ENCODE measurements at regions not wholly inside any gene's neighbourhood (a gene's known extent, or its start where the extent isn't known, plus 50 kb on each side); places are given as distances from the start of the nearest gene placed in this dataset.
"Not testable (repeated sequence)": the region's sequence is repeated elsewhere in the genome, so short reads cannot be mapped to it uniquely, and the experiment has no call there.

GRCh38 chr10:71107117-71107516 is 105.3 kb upstream of the UNC5B start:
- H3K36me3 Mint-ChIP-seq, H3K4me1 Mint-ChIP-seq, H3K27ac Mint-ChIP-seq, CTCF ChIA-PET, DNase-seq, H3K9me3 Mint-ChIP-seq, H3K4me3 Mint-ChIP-seq: not testable (repeated sequence)
- peaks cover 15% of the 10 kb centered on the region for H3K27me3 Mint-ChIP-seq

- H3K9me3 Mint-ChIP-seq, CTCF ChIA-PET, H3K4me3 Mint-ChIP-seq, H3K4me1 Mint-ChIP-seq, H3K27ac Mint-ChIP-seq, H3K36me3 Mint-ChIP-seq, DNase-seq: not testable (repeated sequence)
- peaks cover 16% of the 10 kb centered on the region for H3K27me3 Mint-ChIP-seq
Observed at GRCh38 chr10:71108042-71108441, 104.3 kb upstream of the UNC5B start.

- DNase-seq, result no peak
- CTCF ChIA-PET, result no interaction called here
- no peaks in the 10 kb centered on the region for H3K36me3 Mint-ChIP-seq
- peaks cover 14% of the 10 kb centered on the region for H3K9me3 Mint-ChIP-seq
- H3K4me1 Mint-ChIP-seq, result no peaks in the 10 kb centered on the region
- no peak overlapping the region for H3K4me3 Mint-ChIP-seq
- no peak overlapping the region for H3K27ac Mint-ChIP-seq
- peaks cover 16% of the 10 kb centered on the region for H3K27me3 Mint-ChIP-seq
Observed at GRCh38 chr10:71112138-71112785, 100.1 kb upstream of the UNC5B start.

GRCh38 chr10:71116426-71116825 is 95.9 kb upstream of the UNC5B start:
- H3K36me3 Mint-ChIP-seq, result no peaks in the 10 kb centered on the region
- H3K27me3 Mint-ChIP-seq, result peaks cover 9% of the 10 kb centered on the region
- no peaks in the 10 kb centered on the region for H3K4me1 Mint-ChIP-seq
- CTCF ChIA-PET, result interaction anchor here (0.6 kb wide), 1 partner anchor 84 kb away, joined by 3 read pairs; no protein-coding TSS in a partner anchor
- peaks cover 22% of the 10 kb centered on the region for H3K9me3 Mint-ChIP-seq
- DNase-seq, result no peak
- no peak overlapping the region for H3K4me3 Mint-ChIP-seq
- H3K27ac Mint-ChIP-seq, result no peak overlapping the region

GRCh38 chr10:71117589-71117988 is 94.8 kb upstream of the UNC5B start:
- peaks cover 13% of the 10 kb centered on the region for H3K27me3 Mint-ChIP-seq

GRCh38 chr10:71123023-71123422 is 89.3 kb upstream of the UNC5B start:
- no peak for DNase-seq
- Mint-ChIP-seq H3K4me3 (no peak overlapping the region), H3K27me3 (peaks cover 30% of the 10 kb centered on the region), H3K36me3 (no peaks in the 10 kb centered on the region), H3K4me1 (no peaks in the 10 kb centered on the region), H3K27ac (no peak overlapping the region), H3K9me3 (peaks cover 5% of the 10 kb centered on the region)
- CTCF ChIA-PET, result no interaction called here

More at GRCh38 chr10:71117589-71117988, 94.8 kb upstream of the UNC5B start:
- H3K27ac Mint-ChIP-seq, CTCF ChIA-PET, H3K4me3 Mint-ChIP-seq, DNase-seq, H3K4me1 Mint-ChIP-seq, H3K36me3 Mint-ChIP-seq: not testable (repeated sequence)
- peaks cover 22% of the 10 kb centered on the region for H3K9me3 Mint-ChIP-seq

- CTCF ChIA-PET, result no interaction called here
- no peak overlapping the region for H3K4me3 Mint-ChIP-seq
- H3K27ac Mint-ChIP-seq, result no peak overlapping the region
Observed at GRCh38 chr10:71124921-71125748, 87.2 kb upstream of the UNC5B start.

GRCh38 chr10:71125749-71126107 is 86.6 kb upstream of the UNC5B start:
- Mint-ChIP-seq H3K36me3 (no peaks in the 10 kb centered on the region), H3K27me3 (peaks cover 35% of the 10 kb centered on the region), H3K4me1 (peaks cover 8% of the 10 kb centered on the region), H3K4me3 (no peak overlapping the region), H3K27ac (no peak overlapping the region), H3K9me3 (no peaks in the 10 kb centered on the region)
- DNase-seq, result no peak
- CTCF ChIA-PET, result no interaction called here

More at GRCh38 chr10:71124921-71125748, 87.2 kb upstream of the UNC5B start:
- Mint-ChIP-seq H3K36me3 (no peaks in the 10 kb centered on the region), H3K9me3 (no peaks in the 10 kb centered on the region), H3K27me3 (peaks cover 35% of the 10 kb centered on the region), H3K4me1 (peaks cover 8% of the 10 kb centered on the region)
- DNase-seq, result no peak

GRCh38 chr10:71126432-71126831 is 85.9 kb upstream of the UNC5B start:
- Mint-ChIP-seq H3K27ac (no peak overlapping the region), H3K9me3 (no peaks in the 10 kb centered on the region), H3K27me3 (peaks cover 39% of the 10 kb centered on the region), H3K36me3 (no peaks in the 10 kb centered on the region), H3K4me1 (peaks cover 8% of the 10 kb centered on the region), H3K4me3 (no peak overlapping the region)
- CTCF ChIA-PET, result no interaction called here
- DNase-seq, result no peak

- peaks cover 8% of the 10 kb centered on the region for H3K4me1 Mint-ChIP-seq
- H3K27ac Mint-ChIP-seq, result no peak overlapping the region
- CTCF ChIA-PET, result no interaction called here
- H3K9me3 Mint-ChIP-seq, result no peaks in the 10 kb centered on the region
- H3K27me3 Mint-ChIP-seq, result peaks cover 39% of the 10 kb centered on the region
- no peaks in the 10 kb centered on the region for H3K36me3 Mint-ChIP-seq
- no peak overlapping the region for H3K4me3 Mint-ChIP-seq
- DNase-seq, result no peak
Observed at GRCh38 chr10:71127104-71127503, 85.3 kb upstream of the UNC5B start.

GRCh38 chr10:71127773-71128172 is 84.6 kb upstream of the UNC5B start:
- Mint-ChIP-seq H3K27me3 (peaks cover 39% of the 10 kb centered on the region), H3K36me3 (no peaks in the 10 kb centered on the region), H3K4me3 (no peak overlapping the region), H3K4me1 (peaks cover 8% of the 10 kb centered on the region), H3K27ac (no peak overlapping the region), H3K9me3 (no peaks in the 10 kb centered on the region)
- DNase-seq, result no peak
- CTCF ChIA-PET, result no interaction called here

GRCh38 chr10:71128311-71128980 is 83.9 kb upstream of the UNC5B start:
- CTCF ChIA-PET, result no interaction called here
- H3K9me3 Mint-ChIP-seq, result no peaks in the 10 kb centered on the region

GRCh38 chr10:71131096-71131495 is 81.3 kb upstream of the UNC5B start:
- peaks cover 8% of the 10 kb centered on the region for H3K4me1 Mint-ChIP-seq
- no peaks in the 10 kb centered on the region for H3K9me3 Mint-ChIP-seq
- CTCF ChIA-PET, result no interaction called here
- H3K4me3 Mint-ChIP-seq, result no peak overlapping the region
- no peak for DNase-seq
- H3K27me3 Mint-ChIP-seq, result peaks cover 33% of the 10 kb centered on the region
- H3K36me3 Mint-ChIP-seq, result no peaks in the 10 kb centered on the region
- no peak overlapping the region for H3K27ac Mint-ChIP-seq

More at GRCh38 chr10:71128311-71128980, 83.9 kb upstream of the UNC5B start:
- no peak for DNase-seq
- Mint-ChIP-seq H3K4me3 (no peak overlapping the region), H3K36me3 (no peaks in the 10 kb centered on the region), H3K4me1 (peaks cover 8% of the 10 kb centered on the region), H3K27me3 (peaks cover 36% of the 10 kb centered on the region), H3K27ac (no peak overlapping the region)

- Mint-ChIP-seq H3K27me3 (peaks cover 28% of the 10 kb centered on the region), H3K9me3 (no peaks in the 10 kb centered on the region), H3K4me1 (peaks cover 8% of the 10 kb centered on the region), H3K27ac (no peak overlapping the region), H3K4me3 (no peak overlapping the region), H3K36me3 (no peaks in the 10 kb centered on the region)
- no peak for DNase-seq
- CTCF ChIA-PET, result no interaction called here
Observed at GRCh38 chr10:71131508-71132088, 80.8 kb upstream of the UNC5B start.

Data from activated naive CD4-positive, alpha-beta T cell treated with anti-CD3 and anti-CD28 coated beads, Interleukin-2, amount 10 ng/mL, durations not matched to agents 7 days and 5 days (primary cell).